HFFc6 (cell line): ENCODE measurements at regions not wholly inside any gene's neighbourhood (a gene's known extent, or its start where the extent isn't known, plus 50 kb on each side); places are given as distances from the start of the nearest gene placed in this dataset.

Experiments
- DNase-seq: peaks from one replicate; pipeline ENCODE4 v3.0.0-alpha.2; 2018
- H3K27ac Mint-ChIP-seq: 2 replicates; pipeline ENCODE4 v1.8.0; 2020; ENCODE audit warnings: mild to moderate bottlenecking, mixed read lengths
- H3K27me3 Mint-ChIP-seq: 2 replicates; pipeline ENCODE4 v1.8.0; 2021; ENCODE audit warnings: mild to moderate bottlenecking, moderate library complexity, mixed read lengths; ENCODE audit not compliant: insufficient read depth
- H3K36me3 Mint-ChIP-seq: 2 replicates; pipeline ENCODE4 v1.8.0; 2021; ENCODE audit warnings: low read depth, mixed read lengths
- H3K4me1 Mint-ChIP-seq: 2 replicates; pipeline ENCODE4 v1.8.0; 2020; ENCODE audit warnings: low read depth, mixed read lengths
- H3K4me3 Mint-ChIP-seq: 2 replicates; pipeline ENCODE4 v1.8.0; 2020; ENCODE audit warnings: mild to moderate bottlenecking, moderate library complexity, mixed read lengths
- H3K9me3 Mint-ChIP-seq: 2 replicates; pipeline ENCODE4 v1.8.0; 2020; ENCODE audit warnings: mild to moderate bottlenecking, mixed read lengths
- TF ChIP-seq, protein P1 (sequence below): fragments of 200-600 bp; sonication (generic); IDR thresholded peaks from 2 replicates; pipeline ENCODE4 v1.5.0; 2021; ENCODE audit warnings: antibody characterized with exemption, mild to moderate bottlenecking

DNA sequence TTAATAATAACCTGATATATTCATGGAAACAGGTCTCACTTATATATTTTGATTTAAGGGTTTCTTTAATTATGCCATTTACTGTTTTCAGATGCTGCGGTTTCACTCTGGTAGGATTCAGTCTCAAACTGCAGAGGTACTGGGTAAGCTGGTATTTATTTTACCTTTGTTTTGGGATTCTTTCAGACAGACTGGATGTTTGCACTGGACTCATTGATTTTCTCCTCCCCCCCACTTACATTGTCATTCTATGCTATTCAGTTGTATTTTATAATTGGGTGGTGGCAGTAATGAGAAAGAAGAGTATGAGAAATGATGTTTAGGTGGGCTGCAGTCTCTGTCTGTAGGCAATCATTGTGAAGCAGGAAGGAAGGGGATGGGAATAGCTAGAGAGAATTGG lies 155.6 kb downstream of the AQP4 start:
- Mint-ChIP-seq H3K4me3 (no peak overlapping the region), H3K27me3 (peaks cover 2% of the 10 kb centered on the region; the same call in 1 of the 2 replicates), H3K4me1 (no peaks in the 10 kb centered on the region), H3K36me3 (no peaks in the 10 kb centered on the region), H3K9me3 (peaks cover 10% of the 10 kb centered on the region), H3K27ac (no peak overlapping the region)
- TF ChIP-seq, protein P1, sequence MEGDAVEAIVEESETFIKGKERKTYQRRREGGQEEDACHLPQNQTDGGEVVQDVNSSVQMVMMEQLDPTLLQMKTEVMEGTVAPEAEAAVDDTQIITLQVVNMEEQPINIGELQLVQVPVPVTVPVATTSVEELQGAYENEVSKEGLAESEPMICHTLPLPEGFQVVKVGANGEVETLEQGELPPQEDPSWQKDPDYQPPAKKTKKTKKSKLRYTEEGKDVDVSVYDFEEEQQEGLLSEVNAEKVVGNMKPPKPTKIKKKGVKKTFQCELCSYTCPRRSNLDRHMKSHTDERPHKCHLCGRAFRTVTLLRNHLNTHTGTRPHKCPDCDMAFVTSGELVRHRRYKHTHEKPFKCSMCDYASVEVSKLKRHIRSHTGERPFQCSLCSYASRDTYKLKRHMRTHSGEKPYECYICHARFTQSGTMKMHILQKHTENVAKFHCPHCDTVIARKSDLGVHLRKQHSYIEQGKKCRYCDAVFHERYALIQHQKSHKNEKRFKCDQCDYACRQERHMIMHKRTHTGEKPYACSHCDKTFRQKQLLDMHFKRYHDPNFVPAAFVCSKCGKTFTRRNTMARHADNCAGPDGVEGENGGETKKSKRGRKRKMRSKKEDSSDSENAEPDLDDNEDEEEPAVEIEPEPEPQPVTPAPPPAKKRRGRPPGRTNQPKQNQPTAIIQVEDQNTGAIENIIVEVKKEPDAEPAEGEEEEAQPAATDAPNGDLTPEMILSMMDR: no peak
- DNase-seq: no peak

DNA sequence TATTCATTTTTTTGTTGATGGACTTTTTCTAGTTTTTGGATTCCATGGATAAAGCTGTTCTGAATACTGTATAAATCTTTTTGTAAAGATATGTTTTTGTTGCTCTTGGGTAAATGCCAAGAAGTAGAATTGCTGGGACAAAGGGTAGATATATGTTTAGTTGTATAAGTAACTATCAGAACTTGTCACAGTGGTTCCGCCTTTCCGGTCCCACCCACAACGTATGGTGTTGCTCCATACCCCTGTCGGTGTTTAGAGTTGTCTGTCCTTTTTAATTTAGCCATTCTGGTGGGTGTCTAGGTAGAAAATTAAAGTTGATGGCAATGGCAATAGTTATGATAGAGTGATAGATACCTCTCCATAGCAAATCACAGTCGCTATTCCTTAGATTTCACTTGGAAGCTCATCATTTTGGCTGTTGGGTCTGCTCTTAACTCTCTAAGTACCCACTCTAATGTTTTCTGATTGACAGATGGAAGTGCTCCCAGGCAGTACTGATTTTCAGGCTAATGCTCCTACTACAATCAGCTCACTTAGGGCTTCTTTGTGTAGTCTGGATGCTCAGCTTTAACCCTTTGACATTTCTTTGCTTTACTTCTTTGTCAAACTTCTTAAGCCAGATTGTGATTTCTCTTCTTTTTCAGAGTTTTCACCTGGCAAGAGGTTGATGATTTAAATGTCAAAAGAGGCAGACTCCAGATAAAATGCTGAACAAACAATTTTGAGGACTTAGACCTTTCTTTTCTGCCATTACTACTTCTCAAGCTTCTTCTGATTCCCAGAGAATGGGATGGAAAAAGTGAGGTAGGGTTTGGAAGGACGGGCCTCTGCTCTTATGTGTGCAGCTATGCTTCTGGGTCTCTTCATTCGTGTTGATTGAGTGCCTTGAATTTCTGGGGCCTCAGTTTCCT lies 156.4 kb downstream of the AQP4 start:
- H3K36me3 Mint-ChIP-seq: no peaks in the 10 kb centered on the region
- DNase-seq: no peak
- TF ChIP-seq, protein P1: no peak
- peaks cover 8% of the 10 kb centered on the region for H3K9me3 Mint-ChIP-seq
- no peak overlapping the region for H3K4me3 Mint-ChIP-seq
- H3K27ac Mint-ChIP-seq: no peak overlapping the region
- H3K4me1 Mint-ChIP-seq: no peaks in the 10 kb centered on the region
- peaks cover 2% of the 10 kb centered on the region; the same call in 1 of the 2 replicates for H3K27me3 Mint-ChIP-seq

DNA sequence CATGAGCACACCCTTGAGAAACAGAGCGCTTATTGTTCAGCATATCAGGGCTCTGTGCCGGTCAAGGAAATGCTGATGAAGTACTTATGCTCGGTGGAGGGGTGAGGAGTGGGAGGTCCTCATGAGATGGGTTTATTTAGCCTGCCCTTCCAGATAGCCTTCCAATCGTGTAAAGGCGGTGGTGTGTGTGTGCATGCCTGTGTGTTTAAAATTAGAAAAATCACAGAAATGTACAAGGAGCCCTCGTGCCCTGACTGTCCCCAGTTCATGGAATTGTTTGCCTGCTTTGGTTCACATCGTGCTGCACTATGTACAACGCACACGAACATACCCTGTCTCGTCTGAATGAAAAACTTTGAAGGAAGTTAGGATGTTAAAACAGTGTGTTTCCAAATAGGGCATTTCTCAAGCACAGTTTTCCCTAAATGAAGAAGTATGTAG lies 158.6 kb downstream of the AQP4 start:
- Mint-ChIP-seq H3K27ac (no peak overlapping the region), H3K9me3 (peaks cover 7% of the 10 kb centered on the region), H3K4me1 (no peaks in the 10 kb centered on the region), H3K27me3 (peaks cover 3% of the 10 kb centered on the region; the same call in 1 of the 2 replicates), H3K36me3 (no peaks in the 10 kb centered on the region), H3K4me3 (no peak overlapping the region)
- no peak for DNase-seq
- TF ChIP-seq, protein P1: no peak

DNA sequence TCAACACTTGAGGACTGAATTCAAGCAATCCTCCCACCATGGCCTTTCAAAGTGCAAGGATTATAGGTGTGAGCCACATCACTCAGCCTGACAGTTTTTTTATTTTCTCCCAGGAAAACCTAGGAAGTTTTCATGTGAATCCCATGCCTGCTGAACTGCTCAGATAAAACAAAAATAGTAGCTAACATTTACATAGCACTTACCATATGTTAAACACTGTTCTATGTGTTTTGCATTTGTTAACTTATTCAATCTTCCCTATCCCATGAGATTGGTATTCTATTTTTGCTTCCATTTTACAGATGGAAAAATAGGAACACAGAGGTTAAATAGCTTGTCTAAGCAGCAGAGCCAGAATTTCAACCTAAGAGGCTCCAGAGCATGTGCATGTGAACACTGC lies 157.4 kb upstream of the KCTD1 start:
- TF ChIP-seq, protein P1: no peak

DNA sequence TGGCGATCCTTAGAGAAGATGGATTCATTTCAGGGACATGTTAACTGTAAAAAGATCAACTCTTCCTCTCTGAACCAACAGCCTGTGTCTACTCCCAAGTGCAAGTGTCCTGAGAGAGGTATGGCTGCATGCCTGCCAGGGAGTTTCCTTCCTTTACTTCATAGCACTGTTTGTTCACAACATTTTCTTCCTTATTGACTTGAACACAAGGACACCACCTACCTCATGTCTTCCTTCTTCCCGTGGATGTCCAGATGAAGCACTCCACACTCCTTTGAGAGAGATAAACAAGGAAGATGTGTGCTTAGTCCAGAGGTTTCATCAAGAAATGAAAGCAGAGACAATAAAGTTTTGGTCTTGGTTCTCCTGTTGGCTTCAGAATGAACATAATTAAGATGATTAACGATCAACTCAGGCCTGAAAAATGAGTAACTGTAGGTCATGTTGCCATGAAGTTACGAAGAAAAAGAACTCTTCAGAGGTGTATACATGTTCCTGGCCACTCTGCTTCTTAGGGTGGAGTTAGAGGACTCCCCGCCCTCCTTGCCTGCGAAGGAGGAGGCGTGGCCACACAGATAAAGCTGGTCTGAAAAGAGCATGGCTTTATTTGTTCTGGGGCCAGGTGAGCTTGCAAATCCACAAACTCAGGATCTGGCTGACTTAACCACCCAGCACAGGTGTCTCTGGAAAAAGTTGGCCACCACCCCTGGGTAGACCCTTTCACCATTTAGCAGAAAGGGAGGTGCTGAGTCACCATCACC lies 155.0 kb upstream of the KCTD1 start:
- H3K4me1 Mint-ChIP-seq: no peaks in the 10 kb centered on the region
- H3K36me3 Mint-ChIP-seq: no peaks in the 10 kb centered on the region
- peaks cover 7% of the 10 kb centered on the region for H3K9me3 Mint-ChIP-seq
- peaks cover 3% of the 10 kb centered on the region; the same call in 1 of the 2 replicates for H3K27me3 Mint-ChIP-seq
- TF ChIP-seq, protein P1: no peak
- DNase-seq: no peak
- H3K27ac Mint-ChIP-seq: no peak overlapping the region
- H3K4me3 Mint-ChIP-seq: no peak overlapping the region

More for the DNA sequence above, 157.4 kb upstream of the KCTD1 start:
- Mint-ChIP-seq H3K4me3 (no peak overlapping the region), H3K36me3 (no peaks in the 10 kb centered on the region), H3K27ac (no peak overlapping the region), H3K9me3 (peaks cover 7% of the 10 kb centered on the region), H3K27me3 (peaks cover 3% of the 10 kb centered on the region; the same call in 1 of the 2 replicates), H3K4me1 (no peaks in the 10 kb centered on the region)
- no peak for DNase-seq
